ENCODE measurements at regions not wholly inside any gene's neighbourhood (a gene's known extent, or its start where the extent isn't known, plus 50 kb on each side); places are given as distances from the start of the nearest gene placed in this dataset.

- DNase-seq (ENCODE audit: low spot score) (no peak), ATAC-seq (no peak)
- Mint-ChIP-seq H3K4me3 (no peak overlapping the region), H3K27ac (no peak overlapping the region), H3K4me1 (ENCODE audit: low read depth in 2 of 2) (no peaks in the 10 kb centered on the region), H3K36me3 (no peaks in the 10 kb centered on the region), H3K9me3 (no peaks in the 10 kb centered on the region), H3K27me3 (peaks cover 8 to 14% of the 10 kb centered on the region in 2 donors)
Measured at GRCh38 chr11:95282291-95282751, 51.3 kb upstream of the SESN3 start.

Measured in natural killer cell treated with Interleukin-12 subunit alpha and Interleukin-12 subunit beta and Interleukin-15 and Interleukin-18, amount 100 ng/mL, for 72 hours (primary cell).